ENCODE measurements at regions not wholly inside any gene's neighbourhood (a gene's known extent, or its start where the extent isn't known, plus 50 kb on each side); places are given as distances from the start of the nearest gene placed in this dataset.

DNA sequence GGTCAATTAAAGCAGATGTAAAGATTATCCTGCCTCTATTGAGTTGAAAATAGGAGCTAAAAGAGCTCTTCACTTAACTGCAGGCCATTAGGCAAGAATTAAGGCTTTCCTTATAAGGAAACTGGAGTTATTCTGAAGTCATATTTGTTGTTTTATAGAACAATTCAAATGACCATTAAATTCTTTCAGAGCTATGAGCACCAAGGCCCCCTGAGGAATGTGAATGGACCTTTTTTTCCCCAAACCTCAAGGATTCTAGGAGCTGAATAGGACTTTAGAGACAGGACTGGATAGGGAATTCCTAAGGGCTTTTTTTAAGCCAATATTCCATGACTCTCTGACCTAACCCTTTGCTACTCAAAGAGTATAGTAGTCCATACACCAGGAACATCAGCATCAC, 565.7 kb upstream of the BTBD3 start:
- Histone ChIP-seq H4K91ac (replicated peaks; ENCODE audit: insufficient read length, low read length) (no peak overlapping the region), H3K18ac (ENCODE audit: extremely low read depth, low read length) (no peak overlapping the region), H3K4me1 (replicated peaks in 1 of 4; ENCODE audit: control insufficient read depth in 3 of 4, insufficient read depth in 4 of 4, low read length in 3 of 4) (peaks cover 0 to 6% (median 3%) of the 10 kb centered on the region in 4 experiments; a peak in 5 of 7 replicates), H3K9me3 (ENCODE audit: insufficient read depth in 2 of 2, low read depth in 1 of 2, low read length in 1 of 2) (peaks cover 3 to 4% of the 10 kb centered on the region in 2 experiments; a peak in 2 of 4 replicates), H3K79me2 (ENCODE audit: control insufficient read depth in 1 of 2, insufficient read depth in 2 of 2, low read length in 2 of 2) (no peaks in the 10 kb centered on the region), H3K4me3 (ENCODE audit: extremely low read depth in 1 of 4, insufficient read depth in 2 of 4, low read depth in 3 of 4, low read length in 4 of 4) (no peak overlapping the region), H3K14ac (ENCODE audit: insufficient read length) (no peak overlapping the region), H3K23ac (ENCODE audit: insufficient read length) (no peak overlapping the region), H4K20me1 (replicated peaks in 1 of 2; ENCODE audit: control insufficient read depth in 1 of 2, insufficient read depth in 2 of 2, low read length in 2 of 2) (no peaks in the 10 kb centered on the region), H3K27ac (ENCODE audit: low read depth, low read length) (no peak overlapping the region), H3K56ac (replicated peaks; ENCODE audit: insufficient read length, low read depth, low read length) (no peak overlapping the region), H2BK120ac (replicated peaks; ENCODE audit: low read depth, low read length) (no peak overlapping the region), H3K79me1 (ENCODE audit: low read depth, low read length) (no peaks in the 10 kb centered on the region), H3K4me2 (ENCODE audit: insufficient read depth in 1 of 2, low read depth in 2 of 2, low read length in 2 of 2) (no peak overlapping the region), H4K5ac (ENCODE audit: insufficient read length, low read depth, low read length) (no peak overlapping the region), H2BK20ac (ENCODE audit: low read length) (no peak overlapping the region), H3K36me3 (ENCODE audit: control insufficient read depth in 2 of 4, insufficient read depth in 4 of 4, low read length in 3 of 4) (no peaks in the 10 kb centered on the region), H3K27me3 (replicated peaks in 1 of 4; ENCODE audit: control insufficient read depth in 3 of 4, extremely low read depth in 1 of 4, insufficient read depth in 3 of 4, low read length in 3 of 4) (no peaks in the 10 kb centered on the region), H2BK5ac (ENCODE audit: low read depth, low read length) (no peak overlapping the region), H2BK12ac (ENCODE audit: low read depth, low read length) (no peak overlapping the region), H2BK15ac (ENCODE audit: low read length) (no peak overlapping the region), H4K8ac (ENCODE audit: extremely low read depth, insufficient read depth, low read length) (no peak overlapping the region), H3K4ac (replicated peaks; ENCODE audit: insufficient read length, low read depth, low read length) (no peak overlapping the region), H2AFZ (ENCODE audit: low read length) (no peak overlapping the region), H3K23me2 (ENCODE audit: low read depth, low read length) (no peaks in the 10 kb centered on the region; the same call in 1 of the 2 replicates), H2AK5ac (ENCODE audit: low read depth, low read length) (no peak overlapping the region), H3K9ac (replicated peaks in 1 of 4; ENCODE audit: extremely low read depth in 1 of 4, low read depth in 3 of 4, low read length in 3 of 4) (no peak overlapping the region)
- ChIA-PET POLR2A (ENCODE audit: partially characterized antibody) (no interaction called here), CTCF (ENCODE audit: partially characterized antibody) (interaction anchor here (1.3 kb wide), 1 partner anchor 25 kb away, joined by 3 read pairs; no protein-coding TSS in a partner anchor)
- FAIRE-seq = no peak
- TF ChIP-seq HDAC6 (IDR thresholded peaks at IDR 0.05; ENCODE audit: low read depth, low read length) = no peak
- no peak for TF ChIP-seq RNF2 (IDR thresholded peaks at IDR 0.05; ENCODE audit: borderline replicate concordance, low read depth, low read length, missing control alignments, poor library complexity, severe bottlenecking)
- no peak for TF ChIP-seq CREB1 (IDR thresholded peaks at IDR 0.05)
- TF ChIP-seq CBX8 (IDR thresholded peaks at IDR 0.05; ENCODE audit: borderline replicate concordance, low read depth, low read length) = no peak
- TF ChIP-seq SIN3A (conservative IDR thresholded peaks at IDR 0.05 in 1 of 2, IDR thresholded peaks at IDR 0.05 in 1 of 2; ENCODE audit: low read depth in 1 of 2, low read length in 2 of 2) = no peak
- TF ChIP-seq TEAD4 (IDR thresholded peaks at IDR 0.05; ENCODE audit: low read depth, low read length) = no peak
- no peak for DNase-seq (ENCODE audit: low read depth in 1 of 2, low spot score in 2 of 2)

Data from H1 (cell line).